SU-DHL-6 (cell line): ENCODE measurements at regions not wholly inside any gene's neighbourhood (a gene's known extent, or its start where the extent isn't known, plus 50 kb on each side); places are given as distances from the start of the nearest gene placed in this dataset.

Experiments used
- H2AFZ ChIP-seq: fragments of 200-600 bp; sonication (generic); 2 replicates; pipeline ENCODE4 v1.6.1; 2014; ENCODE audit warnings: low read depth, mild to moderate bottlenecking, moderate library complexity, mixed read lengths, antibody characterized with exemption, low read length; ENCODE audit not compliant: severe bottlenecking
- H3F3A ChIP-seq: fragments of 200-600 bp; shearing (Covaris generic); 2 replicates; pipeline ENCODE4 v1.6.0; 2016; ENCODE audit warnings: antibody characterized with exemption, mild to moderate bottlenecking; ENCODE audit not compliant: insufficient read depth
- H3K27ac ChIP-seq: fragments of 200-600 bp; sonication (generic); 2 replicates; pipeline ENCODE4 v1.5.1; 2016; ENCODE audit warnings: low read depth, mild to moderate bottlenecking, low read length, moderate library complexity, mixed read lengths
- H3K27me3 ChIP-seq: fragments of 200-600 bp; sonication (generic), shearing (Covaris generic); 2 replicates; pipeline ENCODE4 v1.6.0; 2014; ENCODE audit warnings: mild to moderate bottlenecking, low read length
- H3K36me3 ChIP-seq: fragments of 200-600 bp; sonication (generic); 2 replicates; pipeline ENCODE4 v1.6.1; 2014; ENCODE audit warnings: mild to moderate bottlenecking, low read length, mixed read lengths
- H3K4me2 ChIP-seq: fragments of 300-600, 200-600 bp; shearing (Covaris generic), sonication (generic); 2 replicates; pipeline ENCODE4 v1.6.0; 2014; ENCODE audit warnings: low read length, low read depth, mild to moderate bottlenecking; ENCODE audit not compliant: poor library complexity, severe bottlenecking
- H3K4me3 ChIP-seq: fragments of 200-600 bp; sonication (generic); 2 replicates; pipeline ENCODE4 v1.5.1; 2014; ENCODE audit warnings: antibody characterized with exemption, low read length, mild to moderate bottlenecking, mixed read lengths; ENCODE audit not compliant: insufficient read depth, poor library complexity, severe bottlenecking
- H3K79me2 ChIP-seq: fragments of 200-600 bp; sonication (generic); 2 replicates; pipeline ENCODE4 v1.6.1; 2014; ENCODE audit warnings: mild to moderate bottlenecking, low read length, moderate library complexity; ENCODE audit not compliant: insufficient read depth
- H3K9ac ChIP-seq: fragments of 200-600 bp; sonication (generic); 2 replicates; pipeline ENCODE4 v1.7.0; 2014; ENCODE audit warnings: mild to moderate bottlenecking, low read length
- H3K9me2 ChIP-seq: fragments of 200-600 bp; sonication (generic); replicated peaks from 2 replicates; pipeline ENCODE4 v1.6.1; 2014; ENCODE audit warnings: low read length; ENCODE audit not compliant: insufficient read depth
- H3K9me3 ChIP-seq: fragments of 200-600 bp; sonication (generic); 2 replicates; pipeline ENCODE4 v1.6.1; 2014; ENCODE audit warnings: low read length, mixed read lengths; ENCODE audit not compliant: insufficient read depth
- H4K20me1 ChIP-seq: fragments of 200-600 bp; sonication (generic); 2 replicates; pipeline ENCODE4 v1.6.1; 2014; ENCODE audit warnings: low read depth, mild to moderate bottlenecking, antibody characterized with exemption, low read length, moderate library complexity, mixed read lengths
- CTCF ChIP-seq: fragments of 200-600 bp; sonication (generic); IDR thresholded peaks from one replicate; pipeline ENCODE4 v1.5.1; 2017; ENCODE audit warnings: antibody characterized with exemption, mild to moderate bottlenecking, low read length, moderate library complexity; ENCODE audit not compliant: insufficient read depth, poor library complexity, severe bottlenecking
- EZH2phosphoT487 ChIP-seq: fragments of 200-600 bp; sonication (generic), shearing (Covaris generic); conservative IDR thresholded peaks from 2 replicates; pipeline ENCODE4 v1.6.1; 2018; ENCODE audit warnings: mild to moderate bottlenecking, antibody characterized with exemption, low read length, moderate library complexity, mixed read lengths

GRCh38 chr16:54816471-54816870, 114.2 kb upstream of the IRX5 start:
- Histone ChIP-seq H3F3A (no peaks in the 10 kb centered on the region), H3K27me3 (no peaks in the 10 kb centered on the region), H4K20me1 (no peaks in the 10 kb centered on the region), H3K9me2 (no peaks in the 10 kb centered on the region), H3K9ac (no peak overlapping the region), H3K4me3 (no peak overlapping the region), H3K4me2 (no peak overlapping the region), H3K79me2 (no peaks in the 10 kb centered on the region), H2AFZ (no peak overlapping the region), H3K9me3 (no peaks in the 10 kb centered on the region), H3K36me3 (no peaks in the 10 kb centered on the region), H3K27ac (no peak overlapping the region)
- TF ChIP-seq EZH2phosphoT487, result no peak
- TF ChIP-seq CTCF, result no peak

GRCh38 chr16:54815177-54815576, 115.5 kb upstream of the IRX5 start:
- H3K9ac ChIP-seq, result no peak overlapping the region
- no peak overlapping the region for H2AFZ ChIP-seq
- no peaks in the 10 kb centered on the region for H3F3A ChIP-seq
- H3K9me3 ChIP-seq, result no peaks in the 10 kb centered on the region
- H3K9me2 ChIP-seq, result no peaks in the 10 kb centered on the region
- no peaks in the 10 kb centered on the region for H3K36me3 ChIP-seq
- H3K4me2 ChIP-seq, result no peak overlapping the region
- no peak overlapping the region for H3K4me3 ChIP-seq
- no peaks in the 10 kb centered on the region for H3K79me2 ChIP-seq
- H3K27me3 ChIP-seq, result no peaks in the 10 kb centered on the region
- TF ChIP-seq CTCF (no peak), EZH2phosphoT487 (no peak)
- H3K27ac ChIP-seq, result no peak overlapping the region
- H4K20me1 ChIP-seq, result no peaks in the 10 kb centered on the region

GRCh38 chr16:54813778-54814177, 116.9 kb upstream of the IRX5 start:
- no peak overlapping the region for H3K4me2 ChIP-seq
- H3F3A ChIP-seq, result no peaks in the 10 kb centered on the region
- TF ChIP-seq EZH2phosphoT487 (no peak), CTCF (no peak)
- H4K20me1 ChIP-seq, result no peaks in the 10 kb centered on the region
- H3K36me3 ChIP-seq, result no peaks in the 10 kb centered on the region
- H3K79me2 ChIP-seq, result no peaks in the 10 kb centered on the region
- H3K4me3 ChIP-seq, result no peak overlapping the region
- no peak overlapping the region for H2AFZ ChIP-seq
- no peak overlapping the region for H3K27ac ChIP-seq
- no peaks in the 10 kb centered on the region for H3K9me2 ChIP-seq
- no peaks in the 10 kb centered on the region for H3K9me3 ChIP-seq
- no peak overlapping the region for H3K9ac ChIP-seq
- H3K27me3 ChIP-seq, result no peaks in the 10 kb centered on the region

GRCh38 chr16:54812229-54812628, 118.4 kb upstream of the IRX5 start:
- Histone ChIP-seq H3K79me2 (no peaks in the 10 kb centered on the region), H3K4me2 (no peak overlapping the region), H3K27ac (no peak overlapping the region), H2AFZ (no peak overlapping the region), H3F3A (no peaks in the 10 kb centered on the region), H3K9me3 (no peaks in the 10 kb centered on the region), H3K9me2 (no peaks in the 10 kb centered on the region), H3K9ac (no peak overlapping the region), H4K20me1 (no peaks in the 10 kb centered on the region), H3K4me3 (no peak overlapping the region), H3K27me3 (no peaks in the 10 kb centered on the region), H3K36me3 (no peaks in the 10 kb centered on the region)
- no peak for TF ChIP-seq EZH2phosphoT487
- TF ChIP-seq CTCF, result no peak
